ENCODE measurements at regions not wholly inside any gene's neighbourhood (a gene's known extent, or its start where the extent isn't known, plus 50 kb on each side); places are given as distances from the start of the nearest gene placed in this dataset.
"Not testable (repeated sequence)": the region's sequence is repeated elsewhere in the genome, so short reads cannot be mapped to it uniquely, and the experiment has no call there.

DNA sequence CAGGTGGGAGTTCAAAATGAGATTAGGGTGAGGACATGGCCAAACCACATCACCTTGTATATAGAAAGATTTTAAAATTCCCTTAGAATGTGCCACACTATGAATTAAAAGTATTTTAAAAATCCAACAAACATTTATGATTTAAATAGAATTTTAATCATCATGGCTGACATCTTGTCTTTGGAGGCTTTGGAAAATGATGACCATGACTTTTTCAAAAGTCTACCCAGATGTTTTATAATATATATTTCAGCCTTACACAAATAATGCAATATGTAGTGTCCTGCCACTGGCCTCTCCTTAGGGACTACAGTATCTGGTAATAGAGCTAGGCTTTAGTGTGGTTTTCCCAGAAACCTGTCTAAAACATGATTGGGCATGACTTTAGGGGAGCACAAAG is 1353.4 kb upstream of the GOT2 start:
- DNase-seq: no peak

GRCh38 chr16:60078819-60079218 is 1344.7 kb upstream of the GOT2 start:
- not testable (repeated sequence) for DNase-seq

GRCh38 chr16:60077861-60078260 is 1343.7 kb upstream of the GOT2 start:
- no peak for DNase-seq

DNA sequence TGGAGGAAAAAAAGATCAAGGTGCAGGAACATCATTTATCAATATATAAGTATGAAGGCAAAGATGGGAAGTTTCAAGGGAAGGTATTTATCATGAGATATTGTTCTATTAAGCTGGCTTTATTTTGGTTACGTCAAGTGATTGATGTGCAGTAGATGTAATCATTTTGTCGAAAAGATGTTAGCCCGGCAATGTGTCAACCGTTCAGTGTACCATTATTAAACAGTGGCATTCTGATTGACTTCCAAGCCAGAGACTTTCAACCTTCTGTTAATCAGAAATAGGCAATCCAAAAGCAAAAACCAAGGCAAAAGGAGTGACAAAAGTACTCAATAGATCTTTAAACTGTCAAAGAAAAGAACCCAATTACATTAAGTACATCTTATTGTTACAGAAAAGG is 1340.3 kb upstream of the GOT2 start:
- DNase-seq: no peak

DNA sequence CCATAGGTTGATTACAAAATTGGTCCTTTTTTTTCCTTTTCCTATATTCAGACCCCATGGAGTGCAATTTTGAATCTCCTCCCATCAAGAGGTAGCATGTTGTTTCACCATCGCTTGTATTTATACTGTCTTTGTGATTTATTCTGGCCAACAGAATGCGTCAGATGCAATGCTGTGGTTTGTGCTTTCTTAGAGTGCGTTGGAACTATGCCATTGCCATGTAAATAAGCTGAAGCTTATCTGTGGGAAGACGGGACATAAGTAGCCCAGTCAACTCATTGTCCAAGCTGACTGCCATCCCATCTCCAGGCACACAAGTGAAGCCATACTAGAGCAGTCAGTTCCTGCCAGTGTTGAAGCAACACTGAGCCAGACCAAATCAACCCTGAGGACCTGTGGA is 1339.3 kb upstream of the GOT2 start:
- no peak for DNase-seq

GRCh38 chr16:60064026-60064425 is 1329.9 kb upstream of the GOT2 start:
- no peak for DNase-seq

DNA sequence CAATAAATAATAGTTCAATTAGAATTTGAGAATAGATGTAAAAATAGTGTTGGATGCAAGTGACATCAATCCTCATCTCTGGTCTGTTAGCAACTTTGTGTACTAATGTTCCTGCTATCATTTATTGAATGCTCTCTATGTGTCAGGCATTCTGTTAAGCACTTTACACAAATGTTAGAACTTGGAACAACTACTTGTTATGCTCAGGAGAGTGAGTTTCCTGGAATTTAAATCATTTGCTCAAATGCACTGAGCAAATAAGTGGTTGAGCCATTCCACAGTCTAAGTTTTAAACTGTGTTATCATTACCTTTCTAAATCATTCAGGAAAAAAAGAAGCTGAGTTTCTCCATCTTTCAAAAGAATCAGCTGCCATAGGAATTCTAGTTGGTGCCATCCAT is 1327.3 kb upstream of the GOT2 start:
- no peak for DNase-seq

DNA sequence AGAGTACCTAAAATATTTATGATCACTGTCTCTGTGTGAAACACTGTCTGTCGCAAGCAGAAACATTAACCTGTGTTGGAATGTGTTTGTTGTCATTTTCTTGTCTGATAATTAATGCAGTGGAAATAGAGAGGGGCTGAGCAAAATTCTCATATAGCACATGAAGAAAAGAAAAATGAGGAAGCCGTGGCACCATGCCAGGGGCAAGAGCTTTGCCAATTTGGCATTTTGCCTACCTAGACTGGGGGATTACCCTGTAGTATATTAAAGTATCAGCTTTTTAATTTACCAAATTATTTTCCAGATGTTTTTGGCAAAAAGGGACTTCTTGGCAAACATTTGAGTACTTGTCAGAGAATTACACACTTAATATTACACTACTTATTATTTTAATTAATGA is 1326.6 kb upstream of the GOT2 start:
- DNase-seq: no peak

DNA sequence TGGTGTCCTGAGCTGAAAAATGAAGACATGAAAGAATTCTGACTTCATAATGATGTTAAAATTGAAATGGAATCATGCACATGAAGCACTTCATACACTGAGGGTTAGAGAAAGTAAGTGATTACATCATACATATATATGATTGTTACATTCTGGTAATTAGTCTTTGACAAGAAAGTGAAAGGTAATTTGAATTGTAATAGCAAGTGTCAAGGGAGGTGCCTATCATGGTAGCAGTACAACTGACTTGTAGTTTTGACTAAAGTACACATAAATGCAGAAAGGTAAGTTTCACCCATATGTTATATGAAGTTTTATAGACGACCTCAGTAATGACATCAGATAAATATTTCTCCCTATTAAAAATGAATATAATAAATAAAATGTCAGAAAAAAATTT is 1325.0 kb upstream of the GOT2 start:
- DNase-seq: no peak

- DNase-seq: no peak
Observed at GRCh38 chr16:60041671-60042070, 1307.6 kb upstream of the GOT2 start.

DNA sequence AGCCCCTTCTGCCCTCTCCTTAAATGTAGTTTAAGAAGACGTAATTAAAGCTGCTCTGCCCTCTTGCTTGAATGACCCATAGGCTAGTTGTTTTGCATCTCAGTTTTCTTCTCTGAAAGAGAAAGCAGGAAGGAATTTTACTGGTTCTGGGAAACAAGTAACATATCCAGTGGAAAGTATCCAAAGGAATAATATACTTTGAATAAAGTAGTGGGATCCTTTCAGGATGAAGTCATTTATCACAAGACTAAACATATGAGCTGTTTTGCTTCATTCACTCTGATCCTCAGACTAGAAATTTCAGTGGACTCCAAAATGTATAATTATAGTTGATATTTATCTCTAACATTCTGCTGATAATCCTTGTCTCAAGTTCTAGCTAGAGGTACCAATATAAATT is 1297.6 kb upstream of the GOT2 start:
- no peak for DNase-seq

DNA sequence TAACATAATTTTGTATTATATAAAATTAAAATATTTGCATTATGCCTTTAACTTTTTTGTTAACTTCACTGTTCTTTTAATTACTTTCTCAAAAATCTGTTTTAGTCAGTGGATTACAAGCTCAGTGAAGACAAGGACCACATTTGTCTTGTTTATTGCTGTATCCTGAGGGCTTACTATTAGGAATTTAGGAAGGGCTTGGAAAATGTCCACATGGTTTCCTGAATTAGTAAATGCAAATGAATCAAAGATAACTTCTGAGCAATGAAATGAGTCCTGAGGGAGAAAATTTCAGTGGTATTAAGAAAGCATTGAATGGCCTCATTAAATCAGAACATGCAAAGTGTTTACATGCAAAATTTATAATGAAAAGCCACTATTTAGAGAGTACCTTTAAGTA is 1293.2 kb upstream of the GOT2 start:
- DNase-seq: no peak

GRCh38 chr16:60013076-60013475 is 1279.0 kb upstream of the GOT2 start:
- no peak for DNase-seq

GRCh38 chr16:60001523-60001922 is 1267.4 kb upstream of the GOT2 start:
- DNase-seq: no peak

- no peak for DNase-seq
Observed at GRCh38 chr16:59997706-59998105, 1263.6 kb upstream of the GOT2 start.

DNA sequence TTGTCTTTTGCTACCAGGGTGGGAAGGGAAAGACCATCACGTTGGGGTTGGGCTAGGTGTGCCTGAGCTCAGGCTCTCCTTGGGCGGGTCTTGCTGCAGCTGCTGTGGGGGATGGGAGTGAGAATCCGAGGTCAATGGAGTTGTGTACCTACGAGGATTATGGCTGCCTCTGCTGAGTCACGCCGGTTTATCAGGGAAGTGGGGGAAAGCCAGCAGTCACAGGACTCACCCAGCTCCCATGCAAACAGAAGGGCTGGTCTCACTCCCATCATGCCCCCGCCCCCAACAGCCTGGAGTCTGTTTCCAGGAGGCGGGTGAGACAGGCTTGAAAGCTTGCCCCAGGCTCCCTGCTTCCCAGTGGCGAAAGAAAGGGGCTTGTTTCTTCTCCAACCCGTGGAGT is 1259.0 kb upstream of the GOT2 start:
- no peak for DNase-seq

DNA sequence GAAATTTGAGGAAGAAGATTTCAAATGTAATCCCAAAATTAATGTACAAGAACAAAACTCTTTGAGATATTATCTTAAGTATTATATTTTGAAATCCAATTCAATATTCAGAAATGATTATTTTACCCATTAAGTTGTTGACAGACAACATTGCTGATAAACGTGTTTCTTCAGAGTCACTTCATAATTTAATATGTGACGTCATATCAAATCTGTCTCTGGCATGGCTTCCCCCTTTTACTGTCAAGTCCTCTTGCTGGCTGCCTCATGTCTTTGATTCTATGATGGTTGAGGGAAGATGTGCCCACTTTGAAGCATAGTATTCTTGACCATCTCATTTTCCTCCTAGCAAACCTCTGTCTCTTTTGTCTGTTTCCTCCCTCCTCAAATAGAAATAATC is 1257.1 kb upstream of the GOT2 start:
- no peak for DNase-seq

DNA sequence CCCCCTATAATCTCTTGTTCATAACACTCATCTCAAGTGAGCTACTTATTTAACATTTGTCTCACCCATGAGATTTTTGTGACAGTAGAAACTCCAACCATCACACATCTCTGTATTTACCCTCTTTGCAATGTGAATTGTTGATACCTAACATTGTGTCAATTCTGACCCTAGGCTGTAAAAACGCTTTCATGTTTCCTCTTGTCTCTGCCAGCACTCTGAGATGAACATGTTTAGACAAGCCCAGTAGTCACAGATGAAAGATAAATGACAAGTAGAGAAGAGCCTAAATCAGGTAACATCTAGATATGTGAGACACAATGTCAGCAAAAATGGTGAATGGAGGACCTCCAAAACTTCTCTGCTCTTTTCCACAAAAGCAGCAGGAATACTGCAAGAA is 1254.5 kb upstream of the GOT2 start:
- no peak for DNase-seq

DNA sequence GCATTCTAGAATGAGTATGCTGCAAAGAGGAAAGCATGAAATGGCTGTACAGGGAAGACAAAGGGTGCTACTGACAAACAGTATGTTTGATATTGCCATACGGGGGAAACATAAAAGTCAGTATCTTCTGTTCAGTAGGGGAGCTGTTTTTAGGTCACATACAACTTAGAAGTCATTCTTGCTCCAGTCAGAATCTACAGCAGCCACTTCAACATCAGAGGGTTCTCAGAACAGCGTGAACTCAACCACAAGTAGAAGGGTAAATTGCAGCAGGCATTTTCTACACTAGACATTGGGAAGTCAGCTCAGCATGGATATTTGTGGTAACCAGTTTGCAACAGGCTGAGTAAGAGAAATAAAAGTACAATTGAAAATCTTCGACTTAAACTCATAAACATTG is 1241.8 kb upstream of the GOT2 start:
- no peak for DNase-seq

GRCh38 chr16:59973966-59974365 is 1239.8 kb upstream of the GOT2 start:
- DNase-seq: no peak

- no peak for DNase-seq
Observed at GRCh38 chr16:59971264-59971663, 1237.1 kb upstream of the GOT2 start.

DNA sequence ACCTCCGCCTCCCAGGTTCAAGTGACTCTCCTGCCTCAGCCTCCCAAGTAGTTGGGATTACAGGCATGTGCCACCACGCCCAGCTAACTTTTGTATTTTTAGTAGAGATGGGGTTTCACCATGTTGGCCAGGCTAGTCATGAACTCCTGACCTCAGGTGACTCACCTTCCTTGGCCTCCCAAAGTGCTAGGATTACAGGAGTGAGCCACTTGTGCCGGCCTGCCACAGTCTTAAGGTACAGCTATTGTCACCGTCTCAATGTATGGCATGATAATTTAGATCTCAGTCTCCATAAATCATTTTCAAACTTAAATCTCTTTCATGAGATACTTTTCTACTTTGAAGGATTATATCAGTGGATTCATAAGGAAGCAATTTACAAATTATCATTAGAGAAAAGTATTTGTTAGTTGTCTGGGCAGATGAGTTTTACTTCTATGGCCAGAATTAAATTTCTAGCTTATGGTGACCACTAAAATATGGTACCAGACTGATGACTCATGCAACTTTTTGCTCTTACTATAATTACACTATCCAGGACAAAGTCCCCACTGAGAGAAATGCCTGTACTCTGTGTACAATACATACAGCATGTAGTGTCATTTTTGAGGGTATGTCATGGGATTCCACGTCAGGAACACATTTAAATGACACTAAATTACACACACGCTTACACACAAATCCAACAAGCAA is 1230.3 kb upstream of the GOT2 start:
- DNase-seq: no peak

DNA sequence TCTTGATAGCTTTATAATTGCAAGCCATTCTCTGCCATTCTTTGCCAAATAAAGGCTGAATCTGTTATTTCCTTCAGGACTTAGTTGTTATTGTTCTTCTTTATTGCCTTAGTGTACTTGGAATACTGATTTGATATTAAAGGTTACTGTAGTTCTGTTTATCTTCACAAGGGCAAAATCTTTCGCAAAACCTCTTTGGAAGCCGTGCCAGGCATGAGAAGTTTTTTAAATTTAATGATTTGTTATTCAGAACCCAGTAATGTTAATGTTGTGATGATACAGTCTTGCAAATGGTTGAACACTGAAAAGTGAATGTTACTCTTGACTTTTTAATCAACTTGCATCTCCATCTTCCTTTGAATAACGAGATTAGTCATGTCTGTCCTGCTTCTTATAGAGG is 1225.2 kb upstream of the GOT2 start:
- DNase-seq: no peak

GRCh38 chr16:59950431-59950830 is 1216.3 kb upstream of the GOT2 start:
- DNase-seq: no peak

DNA sequence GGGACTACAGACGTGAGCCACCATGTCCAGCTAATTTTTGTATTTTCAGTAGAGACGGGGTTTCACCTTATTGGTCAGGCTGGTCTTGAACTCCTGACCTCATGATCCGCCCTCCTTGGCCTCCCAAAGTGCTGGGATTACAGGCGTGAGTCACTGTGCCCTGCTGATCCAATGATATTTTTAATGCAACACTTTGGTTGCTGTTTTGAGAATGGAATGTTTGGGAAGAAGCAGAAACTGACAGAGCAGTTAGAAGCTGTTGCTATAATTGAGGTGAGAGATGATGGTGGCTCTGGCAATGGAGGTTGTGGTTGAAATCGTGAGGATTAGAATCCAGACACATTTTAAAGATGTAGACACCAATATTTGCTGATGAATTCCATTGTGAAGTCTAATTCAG is 1209.9 kb upstream of the GOT2 start:
- DNase-seq: not testable (repeated sequence)

DNA sequence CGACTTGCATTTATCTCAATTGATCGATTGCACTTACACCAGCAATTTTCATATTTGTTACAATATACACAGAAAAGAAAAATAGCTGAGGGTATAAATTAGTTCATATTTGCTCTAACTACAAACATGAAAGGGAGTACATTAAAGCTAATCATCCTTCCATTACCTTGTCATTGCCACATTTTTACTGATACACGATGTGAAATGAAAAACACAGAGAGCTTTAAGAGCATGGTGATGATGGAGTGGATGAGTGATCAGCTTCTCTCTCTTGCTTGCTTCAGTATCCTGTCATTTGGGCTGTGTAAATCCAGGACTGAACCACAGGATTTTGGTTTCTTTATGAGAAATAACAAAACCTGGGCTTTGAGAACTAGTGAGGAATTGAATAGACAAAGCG is 1207.5 kb upstream of the GOT2 start:
- no peak for DNase-seq

Measured in stimulated activated CD8-positive, alpha-beta memory T cell treated with anti-CD3 and anti-CD28 coated beads, Interleukin-4, amount 100 ng/mL, for 48 hours (primary cell).